Aorta (tissue), 5 donors: ENCODE measurements at regions not wholly inside any gene's neighbourhood (a gene's known extent, or its start where the extent isn't known, plus 50 kb on each side); places are given as distances from the start of the nearest gene placed in this dataset.

Experiments used
- ATAC-seq: fragments of 200-7000 bp; cut with Tn5 transposase; one replicate; pipeline ENCODE4 v1.9.1; 2022; ENCODE audit warnings: moderate library complexity; ENCODE audit not compliant: low FRiP score
- DNase-seq, 2 donors: peaks; one replicate each; pipeline ENCODE4 v3.0.0-alpha.2; 2020
- H3K27ac ChIP-seq, 2 donors: one replicate each; pipeline ENCODE4 v1.5.1; 2013; ENCODE audit warnings: low read length in 2 of 2, mild to moderate bottlenecking in 2 of 2, moderate library complexity in 2 of 2, control low read depth in 1 of 2, inconsistent platforms in 1 of 2, low read depth in 1 of 2
- H3K27me3 ChIP-seq, 2 donors: one replicate each; pipeline ENCODE4 v1.6.1; 2013; ENCODE audit warnings: control low read depth in 1 of 2, low read length in 1 of 2, mild to moderate bottlenecking in 1 of 2, moderate library complexity in 1 of 2; ENCODE audit not compliant: insufficient read depth in 2 of 2, control insufficient read depth in 1 of 2
- H3K36me3 ChIP-seq, 2 donors: one replicate each; pipeline ENCODE4 v1.6.1; 2013; ENCODE audit warnings: control low read depth in 1 of 2, low read length in 1 of 2, mild to moderate bottlenecking in 1 of 2; ENCODE audit not compliant: insufficient read depth in 2 of 2, control insufficient read depth in 1 of 2
- H3K4me1 ChIP-seq, 2 donors: one replicate each; pipeline ENCODE4 v1.6.1; 2013; ENCODE audit warnings: low read length in 2 of 2, control low read depth in 1 of 2, mild to moderate bottlenecking in 1 of 2, moderate library complexity in 1 of 2; ENCODE audit not compliant: insufficient read depth in 2 of 2, control insufficient read depth in 1 of 2
- H3K4me3 ChIP-seq, 2 donors: one replicate each; pipeline ENCODE4 v1.5.1; 2013; ENCODE audit warnings: low read length in 2 of 2, control low read depth in 1 of 2, mild to moderate bottlenecking in 1 of 2
- H3K9me3 ChIP-seq: one replicate; pipeline ENCODE4 v1.6.1; 2013; ENCODE audit warnings: mild to moderate bottlenecking, low read length; ENCODE audit not compliant: control insufficient read depth
- WGBS, 2 donors: extraction: QIAGEN DNeasy Blood & Tissue Kit; methylation state at CpG; one replicate each; pipeline ENCODE4 v1.1.7; 2013; 5-methylcytosine and 5-hydroxymethylcytosine counted together
- intact Hi-C, 2 donors: fragments of 100-400 bp; cut with DNase I; formaldehyde crosslinking; loops; one replicate each; pipeline versions ENCODE4 v1.14.2 to v1.15.0; 2022
- donor health status: healthy with polysubstance abuse.
- donor health status: Bipolar disorder and iron deficiency.
- donor health status: DM: no; HTN: no; CAD: no.
- donor health status: DM: no; HTN: no; CAD: no.
- donor health status: DM: yes; HTN: yes; CAD: no.

GRCh38 chr22:48805516-48805915, 1022.2 kb downstream of the BRD1 start:
- no peak overlapping the region for H3K27ac ChIP-seq
- DNase-seq (peak in 1 of 2 donors; percentile 43), ATAC-seq (no peak)
- no peaks in the 10 kb centered on the region for H3K36me3 ChIP-seq
- no peaks in the 10 kb centered on the region for H3K27me3 ChIP-seq
- H3K4me1 ChIP-seq, result no peaks in the 10 kb centered on the region
- H3K4me3 ChIP-seq, result no peak overlapping the region
- WGBS, 2 donors, result 94 to 96% methylated on average over 10 of the region's 10 CpGs
- intact Hi-C loops, result no loop called here
- no peaks in the 10 kb centered on the region for H3K9me3 ChIP-seq

- DNase-seq, result peak in 1 of 2 donors; percentile 55
- no peak overlapping the region for H3K27ac ChIP-seq
- no peaks in the 10 kb centered on the region for H3K4me1 ChIP-seq
- no peaks in the 10 kb centered on the region for H3K9me3 ChIP-seq
- ATAC-seq, result no peak
- 68 to 69% methylated on average over 21 to 22 of the region's 22 CpGs for WGBS, 2 donors
- H3K36me3 ChIP-seq, result no peaks in the 10 kb centered on the region
- H3K4me3 ChIP-seq, result no peak overlapping the region
- H3K27me3 ChIP-seq, result no peaks in the 10 kb centered on the region
- intact Hi-C loops, result no loop called here
These were observed 1022.8 kb downstream of the BRD1 start for GRCh38 chr22:48804811-48805301.

GRCh38 chr22:48803948-48804810, 1023.5 kb downstream of the BRD1 start:
- H3K4me3 ChIP-seq, result no peak overlapping the region
- H3K36me3 ChIP-seq, result no peaks in the 10 kb centered on the region
- no peaks in the 10 kb centered on the region for H3K27me3 ChIP-seq
- peak in 1 of 2 donors; percentile 67 for DNase-seq
- no peaks in the 10 kb centered on the region for H3K9me3 ChIP-seq
- H3K27ac ChIP-seq, result no peak overlapping the region
- ATAC-seq, result no peak
- intact Hi-C loops, result no loop called here
- WGBS, 2 donors, result 93 to 95% methylated on average over 25 of the region's 25 CpGs
- no peaks in the 10 kb centered on the region for H3K4me1 ChIP-seq

- ATAC-seq (no peak), DNase-seq (peak in 1 of 2 donors; percentile 64)
- intact Hi-C loops, result no loop called here
- Histone ChIP-seq H3K27me3 (no peaks in the 10 kb centered on the region), H3K36me3 (no peaks in the 10 kb centered on the region), H3K27ac (no peak overlapping the region), H3K9me3 (no peaks in the 10 kb centered on the region), H3K4me1 (no peaks in the 10 kb centered on the region), H3K4me3 (no peak overlapping the region)
- 80 to 89% methylated on average over 19 of the region's 19 CpGs for WGBS, 2 donors
These were observed 1024.3 kb downstream of the BRD1 start for GRCh38 chr22:48803171-48803947.

GRCh38 chr22:48802576-48802975, 1025.1 kb downstream of the BRD1 start:
- Histone ChIP-seq H3K36me3 (no peaks in the 10 kb centered on the region), H3K4me1 (no peaks in the 10 kb centered on the region), H3K27me3 (no peaks in the 10 kb centered on the region), H3K9me3 (no peaks in the 10 kb centered on the region), H3K27ac (no peak overlapping the region), H3K4me3 (no peak overlapping the region)
- 92 to 93% methylated on average over 19 of the region's 19 CpGs for WGBS, 2 donors
- intact Hi-C loops, result no loop called here
- no peak for ATAC-seq
- peak in 1 of 2 donors; percentile 46 for DNase-seq

- H3K27me3 ChIP-seq, result no peaks in the 10 kb centered on the region
- ATAC-seq (no peak), DNase-seq (no peak)
- no peak overlapping the region for H3K27ac ChIP-seq
- H3K9me3 ChIP-seq, result no peaks in the 10 kb centered on the region
- no peak overlapping the region for H3K4me3 ChIP-seq
- intact Hi-C loops, result no loop called here
- no peaks in the 10 kb centered on the region for H3K4me1 ChIP-seq
- no peaks in the 10 kb centered on the region for H3K36me3 ChIP-seq
- WGBS, 2 donors, result 97 to 99% methylated on average over 14 of the region's 14 CpGs
These were observed 1026.6 kb downstream of the BRD1 start for GRCh38 chr22:48800886-48801607.

GRCh38 chr22:48800036-48800885, 1027.4 kb downstream of the BRD1 start:
- Histone ChIP-seq H3K4me1 (no peaks in the 10 kb centered on the region), H3K27me3 (no peaks in the 10 kb centered on the region), H3K36me3 (no peaks in the 10 kb centered on the region), H3K4me3 (no peak overlapping the region), H3K9me3 (no peaks in the 10 kb centered on the region), H3K27ac (no peak overlapping the region)
- no peak for ATAC-seq
- WGBS, 2 donors, result 87 to 93% methylated on average over 18 to 23 of the region's 23 CpGs
- intact Hi-C loops, result no loop called here
- DNase-seq, result peak in 1 of 2 donors; percentile 67
